GM20000 (cell line): ENCODE measurements at regions not wholly inside any gene's neighbourhood (a gene's known extent, or its start where the extent isn't known, plus 50 kb on each side); places are given as distances from the start of the nearest gene placed in this dataset.

Source experiments
- DNase-seq: peaks from one replicate; pipeline ENCODE4 v3.0.0; 2012; ENCODE audit warnings: low spot score
- CTCF ChIP-seq: IDR thresholded peaks from 2 replicates; pipeline ENCODE4 v1.5.1; 2012; ENCODE audit warnings: mild to moderate bottlenecking, control low read depth; ENCODE audit errors: extremely low read depth, missing control alignments

GRCh38 chr9:99748266-99748665 is 73.4 kb upstream of the NR4A3 start:
- no peak for DNase-seq
- no peak for TF ChIP-seq CTCF

- DNase-seq = no peak
- no peak for TF ChIP-seq CTCF
These were observed 73.0 kb upstream of the NR4A3 start for GRCh38 chr9:99748676-99749075.

- no peak for DNase-seq
- TF ChIP-seq CTCF = no peak
These were observed 72.0 kb upstream of the NR4A3 start for GRCh38 chr9:99749641-99750040.

- DNase-seq = no peak
- no peak for TF ChIP-seq CTCF
These were observed 71.2 kb upstream of the NR4A3 start for GRCh38 chr9:99750526-99750925.

GRCh38 chr9:99752417-99753109 is 69.1 kb upstream of the NR4A3 start:
- DNase-seq = no peak
- no peak for TF ChIP-seq CTCF

GRCh38 chr9:99753436-99753835 is 68.2 kb upstream of the NR4A3 start:
- TF ChIP-seq CTCF = no peak
- DNase-seq = no peak

GRCh38 chr9:99760421-99760820 is 61.3 kb upstream of the NR4A3 start:
- TF ChIP-seq CTCF = no peak
- no peak for DNase-seq
